Mesodermal cell (in vitro differentiated cells): ENCODE measurements at regions not wholly inside any gene's neighbourhood (a gene's known extent, or its start where the extent isn't known, plus 50 kb on each side); places are given as distances from the start of the nearest gene placed in this dataset.

ENCODE experiments used
- H3K27ac ChIP-seq: 2 replicates; pipeline ENCODE4 v1.7.0; 2013; ENCODE audit warnings: mild to moderate bottlenecking, low read depth, low read length, moderate library complexity; ENCODE audit not compliant: severe bottlenecking
- H3K36me3 ChIP-seq: 2 replicates; pipeline ENCODE4 v1.7.1; 2013; ENCODE audit warnings: mild to moderate bottlenecking, low read length, moderate library complexity; ENCODE audit not compliant: control insufficient read depth, insufficient read depth
- H3K4me1 ChIP-seq: one replicate; pipeline ENCODE4 v1.7.1; 2013; ENCODE audit warnings: mild to moderate bottlenecking, low read length; ENCODE audit not compliant: insufficient read depth, control insufficient read depth, poor library complexity, severe bottlenecking
- H3K4me3 ChIP-seq: 2 replicates; pipeline ENCODE4 v1.7.0; 2013; ENCODE audit warnings: low read length, control low read depth, mild to moderate bottlenecking; ENCODE audit not compliant: insufficient read depth, poor library complexity, severe bottlenecking; ENCODE audit errors: extremely low read depth
- H3K9me3 ChIP-seq: 2 replicates; pipeline ENCODE4 v1.7.1; 2013; ENCODE audit warnings: mild to moderate bottlenecking, low read length, moderate library complexity; ENCODE audit not compliant: control insufficient read depth
- WGBS, 2 experiments: methylation state at CpG; one replicate each; pipeline ENCODE4 v1.1.5; 2013; ENCODE audit warnings: missing lambda C conversion rate in 2 of 2; ENCODE audit not compliant: insufficient coverage in 2 of 2; 5-methylcytosine and 5-hydroxymethylcytosine counted together

- Histone ChIP-seq H3K9me3 (no peaks in the 10 kb centered on the region), H3K4me1 (no peaks in the 10 kb centered on the region), H3K36me3 (no peaks in the 10 kb centered on the region), H3K4me3 (no peak overlapping the region), H3K27ac (no peak overlapping the region)
- 81 to 93% methylated on average over 5 of the region's 6 CpGs for WGBS, 2 experiments
Observed at GRCh38 chr20:39252035-39252434, 289.9 kb downstream of the DHX35 start.

GRCh38 chr20:39249798-39250197, 287.7 kb downstream of the DHX35 start:
- 78 to 81% methylated on average over 3 to 4 of the region's 4 CpGs for WGBS, 2 experiments

GRCh38 chr20:39248862-39249485, 286.8 kb downstream of the DHX35 start:
- Histone ChIP-seq H3K9me3 (no peaks in the 10 kb centered on the region), H3K4me1 (no peaks in the 10 kb centered on the region), H3K4me3 (no peak overlapping the region), H3K36me3 (no peaks in the 10 kb centered on the region), H3K27ac (no peak overlapping the region)

More at GRCh38 chr20:39249798-39250197, 287.7 kb downstream of the DHX35 start:
- Histone ChIP-seq H3K36me3 (no peaks in the 10 kb centered on the region), H3K9me3 (no peaks in the 10 kb centered on the region), H3K4me1 (no peaks in the 10 kb centered on the region), H3K27ac (no peak overlapping the region), H3K4me3 (no peak overlapping the region)

- Histone ChIP-seq H3K27ac (no peak overlapping the region), H3K36me3 (no peaks in the 10 kb centered on the region), H3K4me3 (no peak overlapping the region), H3K9me3 (peaks cover 1% of the 10 kb centered on the region), H3K4me1 (no peaks in the 10 kb centered on the region)
- WGBS, 2 experiments, result 83 to 87% methylated on average over 10 of the region's 15 CpGs
Observed at GRCh38 chr20:39248171-39248861, 286.2 kb downstream of the DHX35 start.

GRCh38 chr20:39246436-39246835, 284.3 kb downstream of the DHX35 start:
- Histone ChIP-seq H3K27ac (no peak overlapping the region), H3K4me3 (no peak overlapping the region), H3K4me1 (no peaks in the 10 kb centered on the region), H3K9me3 (peaks cover 2% of the 10 kb centered on the region), H3K36me3 (no peaks in the 10 kb centered on the region)
- WGBS, 2 experiments, result 57 to 85% methylated on average over 1 to 4 of the region's 4 CpGs

- H3K27ac ChIP-seq, result no peak overlapping the region
- H3K4me3 ChIP-seq, result no peak overlapping the region
- no peaks in the 10 kb centered on the region for H3K4me1 ChIP-seq
- H3K9me3 ChIP-seq, result peaks cover 2% of the 10 kb centered on the region
- WGBS, 2 experiments, result 80 to 91% methylated on average over 1 of the region's 1 CpG
- no peaks in the 10 kb centered on the region for H3K36me3 ChIP-seq
Observed at GRCh38 chr20:39245685-39246311, 283.7 kb downstream of the DHX35 start.

GRCh38 chr20:39243962-39244361, 281.8 kb downstream of the DHX35 start:
- no peak overlapping the region for H3K4me3 ChIP-seq
- no peak overlapping the region for H3K27ac ChIP-seq
- no peaks in the 10 kb centered on the region for H3K4me1 ChIP-seq
- 64% methylated on average over 1 of the region's 1 CpG; no CpG with 5 or more reads in 1 of the 2 experiments for WGBS, 2 experiments
- H3K9me3 ChIP-seq, result peaks cover 2% of the 10 kb centered on the region
- H3K36me3 ChIP-seq, result no peaks in the 10 kb centered on the region

GRCh38 chr20:39242614-39243013, 280.5 kb downstream of the DHX35 start:
- no peaks in the 10 kb centered on the region for H3K36me3 ChIP-seq
- H3K9me3 ChIP-seq, result peaks cover 2% of the 10 kb centered on the region
- no peak overlapping the region for H3K27ac ChIP-seq
- no peaks in the 10 kb centered on the region for H3K4me1 ChIP-seq
- no peak overlapping the region for H3K4me3 ChIP-seq

GRCh38 chr20:39234520-39235095, 272.5 kb downstream of the DHX35 start:
- H3K4me3 ChIP-seq, result no peak overlapping the region
- no peaks in the 10 kb centered on the region for H3K9me3 ChIP-seq
- no peaks in the 10 kb centered on the region for H3K4me1 ChIP-seq
- 73 to 75% methylated on average over 5 to 6 of the region's 7 CpGs for WGBS, 2 experiments
- H3K27ac ChIP-seq, result no peak overlapping the region
- no peaks in the 10 kb centered on the region for H3K36me3 ChIP-seq

- no peak overlapping the region for H3K27ac ChIP-seq
- 89 to 100% methylated on average over 3 to 4 of the region's 4 CpGs for WGBS, 2 experiments
- no peaks in the 10 kb centered on the region for H3K4me1 ChIP-seq
- H3K36me3 ChIP-seq, result no peaks in the 10 kb centered on the region
- H3K4me3 ChIP-seq, result no peak overlapping the region
- no peaks in the 10 kb centered on the region for H3K9me3 ChIP-seq
Observed at GRCh38 chr20:39233755-39234154, 271.6 kb downstream of the DHX35 start.

GRCh38 chr20:39227416-39227815, 265.3 kb downstream of the DHX35 start:
- Histone ChIP-seq H3K4me3 (no peak overlapping the region), H3K4me1 (no peaks in the 10 kb centered on the region), H3K9me3 (no peaks in the 10 kb centered on the region), H3K27ac (no peak overlapping the region), H3K36me3 (no peaks in the 10 kb centered on the region)
- WGBS, 2 experiments, result 93 to 100% methylated on average over 1 to 3 of the region's 7 CpGs
